Astrocyte (in vitro differentiated cells and primary cell): ENCODE measurements at regions not wholly inside any gene's neighbourhood (a gene's known extent, or its start where the extent isn't known, plus 50 kb on each side); places are given as distances from the start of the nearest gene placed in this dataset.

Experiments
- EZH2 ChIP-seq: IDR thresholded peaks from 2 replicates; pipeline ENCODE4 v1.6.1; 2012; ENCODE audit warnings: mild to moderate bottlenecking, low read length, inconsistent platforms; ENCODE audit not compliant: insufficient read depth
- TF ChIP-seq, protein P1 (sequence below): IDR thresholded peaks from 2 replicates; pipeline ENCODE4 v1.5.1; 2011; ENCODE audit warnings: low read depth, mild to moderate bottlenecking, inconsistent platforms, low read length, moderate library complexity; ENCODE audit not compliant: insufficient read depth

GRCh38 chr4:163967710-163968109 is 473.2 kb downstream of the TMA16 start:
- TF ChIP-seq, protein P1, sequence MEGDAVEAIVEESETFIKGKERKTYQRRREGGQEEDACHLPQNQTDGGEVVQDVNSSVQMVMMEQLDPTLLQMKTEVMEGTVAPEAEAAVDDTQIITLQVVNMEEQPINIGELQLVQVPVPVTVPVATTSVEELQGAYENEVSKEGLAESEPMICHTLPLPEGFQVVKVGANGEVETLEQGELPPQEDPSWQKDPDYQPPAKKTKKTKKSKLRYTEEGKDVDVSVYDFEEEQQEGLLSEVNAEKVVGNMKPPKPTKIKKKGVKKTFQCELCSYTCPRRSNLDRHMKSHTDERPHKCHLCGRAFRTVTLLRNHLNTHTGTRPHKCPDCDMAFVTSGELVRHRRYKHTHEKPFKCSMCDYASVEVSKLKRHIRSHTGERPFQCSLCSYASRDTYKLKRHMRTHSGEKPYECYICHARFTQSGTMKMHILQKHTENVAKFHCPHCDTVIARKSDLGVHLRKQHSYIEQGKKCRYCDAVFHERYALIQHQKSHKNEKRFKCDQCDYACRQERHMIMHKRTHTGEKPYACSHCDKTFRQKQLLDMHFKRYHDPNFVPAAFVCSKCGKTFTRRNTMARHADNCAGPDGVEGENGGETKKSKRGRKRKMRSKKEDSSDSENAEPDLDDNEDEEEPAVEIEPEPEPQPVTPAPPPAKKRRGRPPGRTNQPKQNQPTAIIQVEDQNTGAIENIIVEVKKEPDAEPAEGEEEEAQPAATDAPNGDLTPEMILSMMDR = no peak
- no peak for TF ChIP-seq EZH2
